CD14-positive monocyte (primary cell): ENCODE measurements at regions not wholly inside any gene's neighbourhood (a gene's known extent, or its start where the extent isn't known, plus 50 kb on each side); places are given as distances from the start of the nearest gene placed in this dataset.
"Not testable (repeated sequence)": the region's sequence is repeated elsewhere in the genome, so short reads cannot be mapped to it uniquely, and the experiment has no call there.

Experiments
- DNase-seq, 3 donors: peaks; one replicate each; pipeline ENCODE4 v3.0.0-alpha.2; 2011 to 2022
- H2AFZ ChIP-seq: 2 replicates; pipeline ENCODE4 v1.6.0; 2012; ENCODE audit warnings: mild to moderate bottlenecking, low read depth, low read length, inconsistent platforms; ENCODE audit not compliant: insufficient read depth, poor library complexity, severe bottlenecking
- H3K27ac ChIP-seq, 2 donors: 1 replicate in 1 of 2; 2 replicates in 1 of 2; pipeline ENCODE4 v1.5.1; 2012 to 2013; ENCODE audit warnings: low read length in 2 of 2, control low read depth in 1 of 2, inconsistent platforms in 1 of 2, low read depth in 1 of 2, mild to moderate bottlenecking in 1 of 2
- H3K27me3 ChIP-seq, 2 donors: one replicate each; pipeline versions ENCODE4 v1.6.0 to v1.6.1; 2011 to 2013; ENCODE audit warnings: low read length in 2 of 2; ENCODE audit not compliant: control insufficient read depth in 2 of 2, insufficient read depth in 2 of 2
- H3K36me3 ChIP-seq, 2 donors: replicated peaks in 1 of 2; 1 replicate in 1 of 2; 2 replicates in 1 of 2; pipeline versions ENCODE4 v1.5.1 to v1.6.1; 2012 to 2013; ENCODE audit warnings: low read length in 2 of 2, control low read depth in 1 of 2, inconsistent platforms in 1 of 2, mild to moderate bottlenecking in 1 of 2; ENCODE audit not compliant: insufficient read depth in 2 of 2, control insufficient read depth in 1 of 2
- H3K4me1 ChIP-seq, 2 donors: 1 replicate in 1 of 2; 2 replicates in 1 of 2; pipeline versions ENCODE4 v1.5.1 to v1.6.1; 2012 to 2013; ENCODE audit warnings: low read length in 2 of 2, control low read depth in 1 of 2, inconsistent platforms in 1 of 2, mild to moderate bottlenecking in 1 of 2, moderate library complexity in 1 of 2; ENCODE audit not compliant: insufficient read depth in 2 of 2, control insufficient read depth in 1 of 2
- H3K4me2 ChIP-seq: replicated peaks from 2 replicates; pipeline ENCODE3; 2012; ENCODE audit warnings: low read length, moderate library complexity, mild to moderate bottlenecking; ENCODE audit not compliant: poor library complexity, severe bottlenecking; ENCODE audit errors: extremely low read depth
- H3K4me3 ChIP-seq, 3 experiments: fragments of 200-600 bp in 1 of 3; sonication (generic) in 1 of 3; replicated peaks in 1 of 3; 1 replicate in 2 of 3; 2 replicates in 1 of 3; pipeline ENCODE4 v1.5.1; 2011 to 2013; ENCODE audit warnings: low read length in 3 of 3, mild to moderate bottlenecking in 3 of 3, control low read depth in 2 of 3, low read depth in 2 of 3, inconsistent platforms in 1 of 3, moderate library complexity in 1 of 3
- H3K79me2 ChIP-seq: 2 replicates; pipeline ENCODE4 v1.6.0; 2012; ENCODE audit warnings: mild to moderate bottlenecking, control low read depth, inconsistent platforms, low read length, moderate library complexity; ENCODE audit not compliant: insufficient read depth
- H3K9ac ChIP-seq: 2 replicates; pipeline ENCODE4 v1.6.0; 2017; ENCODE audit warnings: low read length, mild to moderate bottlenecking; ENCODE audit not compliant: insufficient read depth, poor library complexity, severe bottlenecking
- H3K9me3 ChIP-seq, 2 donors: replicated peaks in 1 of 2; 1 replicate in 1 of 2; 2 replicates in 1 of 2; pipeline versions ENCODE4 v1.5.1 to v1.6.1; 2012 to 2013; ENCODE audit warnings: low read length in 2 of 2, control low read depth in 1 of 2; ENCODE audit not compliant: control insufficient read depth in 1 of 2, insufficient read depth in 1 of 2
- H4K20me1 ChIP-seq: 2 replicates; pipeline ENCODE4 v1.6.0; 2012; ENCODE audit warnings: mild to moderate bottlenecking, low read length, control low read depth, moderate library complexity; ENCODE audit not compliant: insufficient read depth
- H3K27ac Mint-ChIP-seq, 7 donors: one replicate each; pipeline ENCODE4 v1.8.0; 2020; ENCODE audit warnings: mild to moderate bottlenecking in 7 of 7, mixed read lengths in 7 of 7, moderate library complexity in 6 of 7, inconsistent platforms in 2 of 7
- H3K27me3 Mint-ChIP-seq, 3 donors: one replicate each; pipeline ENCODE4 v1.8.0; 2021 to 2022; ENCODE audit warnings: low read depth in 3 of 3, mild to moderate bottlenecking in 3 of 3, mixed read lengths in 3 of 3, moderate library complexity in 3 of 3, inconsistent platforms in 1 of 3
- H3K36me3 Mint-ChIP-seq, 2 donors: one replicate each; pipeline ENCODE4 v1.8.0; 2020; ENCODE audit warnings: mixed read lengths in 2 of 2, inconsistent platforms in 1 of 2, mild to moderate bottlenecking in 1 of 2
- H3K4me1 Mint-ChIP-seq: one replicate; pipeline ENCODE4 v1.8.0; 2020; ENCODE audit warnings: mild to moderate bottlenecking, mixed read lengths
- H3K4me3 Mint-ChIP-seq, 2 donors: one replicate each; pipeline ENCODE4 v1.8.0; 2020; ENCODE audit warnings: mild to moderate bottlenecking in 2 of 2, mixed read lengths in 2 of 2, moderate library complexity in 1 of 2
- H3K9me3 Mint-ChIP-seq, 7 donors: one replicate each; pipeline ENCODE4 v1.8.0; 2020 to 2022; ENCODE audit warnings: mixed read lengths in 7 of 7, mild to moderate bottlenecking in 6 of 7, moderate library complexity in 6 of 7, inconsistent platforms in 2 of 7
- CTCF ChIP-seq: fragments of 200-600 bp; IDR thresholded peaks from one replicate; pipeline ENCODE4 v1.8.0; 2022; ENCODE audit warnings: antibody characterized with exemption, mild to moderate bottlenecking
- WGBS: methylation state at CpG from one replicate; pipeline ENCODE4 v1.1.5; 2013; ENCODE audit warnings: missing lambda C conversion rate; ENCODE audit not compliant: insufficient coverage; 5-methylcytosine and 5-hydroxymethylcytosine counted together
- intact Hi-C, 2 donors: fragments of 100-400 bp; cut with micrococcal nuclease; formaldehyde crosslinking; loops; one replicate each; pipeline versions ENCODE4 v1.15.0 to v1.15.1; 2023

- TF ChIP-seq CTCF: no peak
- H3K27me3 ChIP-seq: no peaks in the 10 kb centered on the region
- H3K79me2 ChIP-seq: no peaks in the 10 kb centered on the region
- no peak overlapping the region for H3K4me3 ChIP-seq
- DNase-seq: no peak
- H3K36me3 Mint-ChIP-seq: no peaks in the 10 kb centered on the region
- H3K9me3 ChIP-seq: peaks cover 0 to 9% of the 10 kb centered on the region in 2 donors
- H3K4me3 Mint-ChIP-seq: no peak overlapping the region
- no peak overlapping the region for H3K4me2 ChIP-seq
- H3K4me1 ChIP-seq: no peaks in the 10 kb centered on the region
- no peaks in the 10 kb centered on the region for H3K36me3 ChIP-seq
- no peak overlapping the region for H2AFZ ChIP-seq
- H3K4me1 Mint-ChIP-seq: no peaks in the 10 kb centered on the region
- no peak overlapping the region for H3K27ac Mint-ChIP-seq
- H3K27me3 Mint-ChIP-seq: no peaks in the 10 kb centered on the region
- intact Hi-C loops: no loop called here
- no peak overlapping the region for H3K27ac ChIP-seq
- no peaks in the 10 kb centered on the region for H4K20me1 ChIP-seq
- no peak overlapping the region for H3K9ac ChIP-seq
- H3K9me3 Mint-ChIP-seq: peaks cover 0 to 10% (median 5%) of the 10 kb centered on the region in 7 donors
Measured at GRCh38 chr13:54077569-54077968, 1049.0 kb downstream of the OLFM4 start.

- H3K79me2 ChIP-seq: no peaks in the 10 kb centered on the region
- no peaks in the 10 kb centered on the region for H3K4me1 ChIP-seq
- H3K27me3 Mint-ChIP-seq: no peaks in the 10 kb centered on the region
- H3K27ac ChIP-seq: no peak overlapping the region
- H3K4me2 ChIP-seq: no peak overlapping the region
- no peak overlapping the region for H3K27ac Mint-ChIP-seq
- no peak overlapping the region for H3K4me3 ChIP-seq
- no peak overlapping the region for H3K4me3 Mint-ChIP-seq
- H4K20me1 ChIP-seq: no peaks in the 10 kb centered on the region
- no peaks in the 10 kb centered on the region for H3K27me3 ChIP-seq
- no peaks in the 10 kb centered on the region for H3K36me3 ChIP-seq
- no peaks in the 10 kb centered on the region for H3K4me1 Mint-ChIP-seq
- H3K9me3 ChIP-seq: peaks cover 0 to 9% of the 10 kb centered on the region in 2 donors
- no peak for TF ChIP-seq CTCF
- intact Hi-C loops: no loop called here
- H3K9me3 Mint-ChIP-seq: peaks cover 0 to 10% (median 5%) of the 10 kb centered on the region in 7 donors
- H3K36me3 Mint-ChIP-seq: no peaks in the 10 kb centered on the region
- H3K9ac ChIP-seq: no peak overlapping the region
- DNase-seq: no peak
- WGBS: no CpG with 5 or more reads among the region's 3 CpGs
- no peak overlapping the region for H2AFZ ChIP-seq
Measured at GRCh38 chr13:54078271-54078870, 1049.8 kb downstream of the OLFM4 start.

- H2AFZ ChIP-seq, H3K9me3 Mint-ChIP-seq, H3K27me3 ChIP-seq, H3K9me3 ChIP-seq, H4K20me1 ChIP-seq, H3K4me1 Mint-ChIP-seq, H3K27me3 Mint-ChIP-seq, H3K36me3 Mint-ChIP-seq, H3K79me2 ChIP-seq, H3K27ac Mint-ChIP-seq, H3K4me3 ChIP-seq, DNase-seq, intact Hi-C loops, H3K27ac ChIP-seq, H3K4me3 Mint-ChIP-seq, H3K4me1 ChIP-seq, H3K4me2 ChIP-seq, H3K9ac ChIP-seq, H3K36me3 ChIP-seq: not testable (repeated sequence)
- WGBS: no CpG with 5 or more reads among the region's 11 CpGs
Measured at GRCh38 chr13:54082309-54082708, 1053.7 kb downstream of the OLFM4 start.
